HL-60 (cell line): ENCODE measurements at regions not wholly inside any gene's neighbourhood (a gene's known extent, or its start where the extent isn't known, plus 50 kb on each side); places are given as distances from the start of the nearest gene placed in this dataset.

Experiments
- POLR2AphosphoS5 ChIP-seq: IDR thresholded peaks from 2 replicates; pipeline ENCODE4 v1.6.1; 2012; ENCODE audit warnings: low read depth
- TF ChIP-seq, protein P1 (sequence below): IDR thresholded peaks from one replicate; pipeline ENCODE4 v1.5.1; 2011; ENCODE audit warnings: low read length, control low read depth, inconsistent platforms; ENCODE audit not compliant: insufficient read depth

DNA sequence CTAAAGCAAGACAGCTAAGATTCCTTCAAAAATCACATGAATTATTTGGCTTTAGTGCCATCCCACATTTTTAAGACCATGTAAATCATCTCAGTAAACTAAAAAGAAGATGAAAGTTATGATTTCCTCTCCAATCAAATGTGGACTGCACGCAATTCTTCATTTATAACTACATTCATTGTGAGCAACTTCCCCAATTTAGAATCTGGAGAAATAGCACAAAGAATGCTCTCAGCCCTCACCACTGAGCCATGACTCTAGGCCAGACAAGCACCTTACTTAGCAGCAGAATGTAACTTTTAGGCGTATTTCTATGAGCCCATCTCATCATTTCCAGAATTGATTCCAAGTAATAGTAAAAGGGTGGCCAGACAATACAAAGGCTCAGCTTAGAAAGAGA, 616.6 kb downstream of the TLE1 start:
- TF ChIP-seq, protein P1, sequence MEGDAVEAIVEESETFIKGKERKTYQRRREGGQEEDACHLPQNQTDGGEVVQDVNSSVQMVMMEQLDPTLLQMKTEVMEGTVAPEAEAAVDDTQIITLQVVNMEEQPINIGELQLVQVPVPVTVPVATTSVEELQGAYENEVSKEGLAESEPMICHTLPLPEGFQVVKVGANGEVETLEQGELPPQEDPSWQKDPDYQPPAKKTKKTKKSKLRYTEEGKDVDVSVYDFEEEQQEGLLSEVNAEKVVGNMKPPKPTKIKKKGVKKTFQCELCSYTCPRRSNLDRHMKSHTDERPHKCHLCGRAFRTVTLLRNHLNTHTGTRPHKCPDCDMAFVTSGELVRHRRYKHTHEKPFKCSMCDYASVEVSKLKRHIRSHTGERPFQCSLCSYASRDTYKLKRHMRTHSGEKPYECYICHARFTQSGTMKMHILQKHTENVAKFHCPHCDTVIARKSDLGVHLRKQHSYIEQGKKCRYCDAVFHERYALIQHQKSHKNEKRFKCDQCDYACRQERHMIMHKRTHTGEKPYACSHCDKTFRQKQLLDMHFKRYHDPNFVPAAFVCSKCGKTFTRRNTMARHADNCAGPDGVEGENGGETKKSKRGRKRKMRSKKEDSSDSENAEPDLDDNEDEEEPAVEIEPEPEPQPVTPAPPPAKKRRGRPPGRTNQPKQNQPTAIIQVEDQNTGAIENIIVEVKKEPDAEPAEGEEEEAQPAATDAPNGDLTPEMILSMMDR = no peak
- no peak for TF ChIP-seq POLR2AphosphoS5
